Hepatocyte (in vitro differentiated cells): ENCODE measurements at regions not wholly inside any gene's neighbourhood (a gene's known extent, or its start where the extent isn't known, plus 50 kb on each side); places are given as distances from the start of the nearest gene placed in this dataset.
A peak's percentile ranks its signal among the peaks of the same experiment; 100 is the strongest.

Source experiments
- DNase-seq: peaks from one replicate; pipeline ENCODE4 v3.0.0-alpha.2; 2016; ENCODE audit warnings: low spot score
- H2AFZ ChIP-seq: fragments of 200-600 bp; sonication (generic); 2 replicates; pipeline ENCODE4 v1.6.0; 2016; ENCODE audit warnings: antibody characterized with exemption, mild to moderate bottlenecking
- H3K27ac ChIP-seq: fragments of 200-600 bp; sonication (generic); 2 replicates; pipeline ENCODE4 v1.5.1; 2016; ENCODE audit warnings: mild to moderate bottlenecking
- H3K27me3 ChIP-seq: fragments of 200-600 bp; sonication (generic); 2 replicates; pipeline ENCODE4 v1.6.1; 2016
- H3K36me3 ChIP-seq: fragments of 200-600 bp; sonication (generic); replicated peaks from 2 replicates; pipeline ENCODE4 v1.5.1; 2016; ENCODE audit warnings: low read depth; ENCODE audit not compliant: insufficient read depth
- H3K4me1 ChIP-seq: fragments of 200-600 bp; sonication (generic); 2 replicates; pipeline ENCODE4 v1.5.1; 2016; ENCODE audit warnings: mild to moderate bottlenecking, moderate library complexity; ENCODE audit not compliant: insufficient read depth
- H3K4me2 ChIP-seq: fragments of 200-600 bp; sonication (generic); 2 replicates; pipeline ENCODE4 v1.6.0; 2016
- H3K4me3 ChIP-seq: fragments of 200-600 bp; sonication (generic); 2 replicates; pipeline ENCODE4 v1.5.1; 2016; ENCODE audit warnings: mild to moderate bottlenecking
- H3K79me2 ChIP-seq: fragments of 200-600 bp; sonication (generic); 2 replicates; pipeline ENCODE4 v1.6.0; 2017; ENCODE audit warnings: mild to moderate bottlenecking
- H3K9me2 ChIP-seq: fragments of 200-600 bp; sonication (generic); replicated peaks from 2 replicates; pipeline ENCODE4 v1.6.0; 2017; ENCODE audit warnings: mild to moderate bottlenecking; ENCODE audit not compliant: insufficient read depth
- H3K9me3 ChIP-seq: fragments of 200-600 bp; sonication (generic); 2 replicates; pipeline ENCODE4 v1.5.1; 2016; ENCODE audit warnings: low read depth, mild to moderate bottlenecking
- H4K20me1 ChIP-seq: fragments of 200-600 bp; sonication (generic); 2 replicates; pipeline ENCODE4 v1.6.0; 2016; ENCODE audit warnings: mild to moderate bottlenecking; ENCODE audit not compliant: insufficient read depth, poor library complexity, severe bottlenecking
- CTCF ChIP-seq: fragments of 200-600 bp; sonication (generic); IDR thresholded peaks from 2 replicates; pipeline ENCODE4 v1.5.1; 2016; ENCODE audit warnings: antibody characterized with exemption, mild to moderate bottlenecking; ENCODE audit not compliant: poor library complexity
- EZH2 ChIP-seq: fragments of 200-600 bp; sonication (generic); IDR thresholded peaks from 2 replicates; pipeline ENCODE4 v1.6.1; 2016; ENCODE audit warnings: antibody characterized with exemption, mild to moderate bottlenecking, borderline replicate concordance
- EZH2phosphoT487 ChIP-seq: fragments of 200-600 bp; sonication (generic); IDR thresholded peaks from one replicate; pipeline ENCODE4 v1.6.1; 2018; ENCODE audit warnings: antibody characterized with exemption, mild to moderate bottlenecking, low read depth, moderate library complexity; ENCODE audit not compliant: unreplicated experiment, severe bottlenecking
- WGBS: methylation state at CpG from one replicate; pipeline ENCODE4 v1.1.6; 2016; ENCODE audit warnings: low lambda C conversion rate; ENCODE audit errors: missing lambda C conversion rate; 5-methylcytosine and 5-hydroxymethylcytosine counted together

- Histone ChIP-seq H3K9me3 (no peaks in the 10 kb centered on the region), H3K36me3 (no peaks in the 10 kb centered on the region), H3K4me3 (peak overlapping the region; percentile 17), H3K27me3 (peaks cover 16% of the 10 kb centered on the region), H3K4me1 (peaks cover 15% of the 10 kb centered on the region), H3K9me2 (no peaks in the 10 kb centered on the region), H3K4me2 (peak overlapping the region; percentile 92), H4K20me1 (no peaks in the 10 kb centered on the region), H3K27ac (peak overlapping the region; percentile 55), H3K79me2 (peaks cover 31% of the 10 kb centered on the region), H2AFZ (peak overlapping the region; percentile 35)
- DNase-seq = peak; percentile 38
- TF ChIP-seq EZH2 (no peak), EZH2phosphoT487 (no peak), CTCF (no peak)
- WGBS = 4% methylated on average over 24 of the region's 32 CpGs
Measured at GRCh38 chr7:114087653-114088469, 169.1 kb upstream of the PPP1R3A start.

DNA sequence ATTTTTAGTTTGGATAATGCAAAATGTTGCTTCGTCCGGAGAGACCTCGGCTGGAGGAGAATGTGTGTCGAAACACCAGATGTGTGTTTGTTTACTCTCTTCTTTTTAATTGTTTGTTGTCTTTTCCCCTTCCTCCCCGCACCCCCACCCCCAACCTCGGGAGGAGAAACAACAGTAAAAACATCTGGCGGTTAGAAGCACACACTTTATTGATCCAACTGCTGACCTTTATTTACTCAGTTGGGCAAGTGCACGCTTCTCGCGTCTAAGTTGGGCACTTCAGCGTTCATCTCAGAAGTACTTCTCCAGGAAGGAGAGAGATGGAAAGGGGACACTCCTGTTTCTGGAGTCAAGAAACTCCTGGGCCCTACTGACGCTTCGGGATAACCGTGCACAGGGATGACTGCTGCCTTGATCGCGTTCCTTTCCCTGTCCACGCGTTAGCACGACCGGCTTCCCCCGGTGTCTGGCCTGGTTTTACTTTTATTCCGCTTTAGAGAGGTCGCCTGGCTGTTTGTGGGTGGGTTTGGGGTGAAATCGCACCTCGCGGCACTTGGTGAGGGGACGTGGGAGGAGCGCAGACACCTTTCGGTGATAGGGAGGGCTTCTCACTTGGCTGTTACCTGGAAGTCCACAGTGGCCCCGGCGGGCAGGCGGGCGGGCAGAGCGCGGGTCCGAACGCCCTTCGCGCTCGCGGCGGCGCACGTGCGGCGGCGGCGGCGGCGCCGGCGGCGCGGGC lies 168.3 kb upstream of the PPP1R3A start:
- Histone ChIP-seq H4K20me1 (no peaks in the 10 kb centered on the region), H3K4me3 (peak overlapping the region; percentile 59), H3K9me2 (no peaks in the 10 kb centered on the region), H3K9me3 (no peaks in the 10 kb centered on the region), H3K4me2 (peak overlapping the region; percentile 92), H3K79me2 (peaks cover 23% of the 10 kb centered on the region), H3K27me3 (peaks cover 24% of the 10 kb centered on the region), H3K27ac (peak overlapping the region; percentile 97), H2AFZ (peak overlapping the region; percentile 87), H3K36me3 (no peaks in the 10 kb centered on the region), H3K4me1 (peaks cover 17% of the 10 kb centered on the region)
- under 1% methylated on average over 32 of the region's 54 CpGs for WGBS
- no peak for TF ChIP-seq CTCF
- TF ChIP-seq EZH2 = no peak
- no peak for TF ChIP-seq EZH2phosphoT487
- peak; percentile 39 for DNase-seq

DNA sequence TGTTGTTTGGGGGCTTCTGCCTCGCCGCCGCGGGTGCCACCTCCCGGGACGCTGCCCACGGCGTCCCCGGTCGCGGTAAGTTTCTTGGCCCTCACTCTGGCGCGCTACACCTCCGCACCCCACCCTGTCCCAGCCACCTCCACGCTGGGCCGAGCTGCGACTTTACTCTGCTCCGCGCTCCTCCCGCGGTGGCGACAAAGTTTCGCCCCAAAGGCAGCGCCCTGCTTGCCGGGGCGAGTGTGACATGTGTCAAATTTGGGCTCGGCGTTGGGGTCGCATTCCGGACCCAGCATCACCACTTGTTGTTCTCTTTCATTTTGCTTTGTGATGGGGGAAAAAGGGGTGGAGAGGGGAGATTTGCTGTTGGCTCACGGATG lies 167.7 kb upstream of the PPP1R3A start:
- peaks cover 18% of the 10 kb centered on the region for H3K79me2 ChIP-seq
- H3K27ac ChIP-seq = peak overlapping the region; percentile 97
- H3K4me2 ChIP-seq = peak overlapping the region; percentile 92
- TF ChIP-seq CTCF (no peak), EZH2phosphoT487 (no peak), EZH2 (peak; percentile 63)
- no peaks in the 10 kb centered on the region for H4K20me1 ChIP-seq
- peak; percentile 47 for DNase-seq
- H3K4me3 ChIP-seq = peak overlapping the region; percentile 59
- H3K9me2 ChIP-seq = no peaks in the 10 kb centered on the region
- 2% methylated on average over 21 of the region's 31 CpGs for WGBS
- H3K27me3 ChIP-seq = peaks cover 27% of the 10 kb centered on the region
- H3K9me3 ChIP-seq = no peaks in the 10 kb centered on the region
- no peaks in the 10 kb centered on the region for H3K36me3 ChIP-seq
- peak overlapping the region; percentile 87 for H2AFZ ChIP-seq
- H3K4me1 ChIP-seq = peaks cover 17% of the 10 kb centered on the region
